WTC11 (cell line): ENCODE measurements at regions not wholly inside any gene's neighbourhood (a gene's known extent, or its start where the extent isn't known, plus 50 kb on each side); places are given as distances from the start of the nearest gene placed in this dataset.

Experiments
- ATAC-seq: fragments of 200-7000 bp; cut with Tn5 transposase; 2 replicates; pipeline ENCODE4 v1.10.0; 2021; ENCODE audit warnings: mild to moderate bottlenecking, moderate library complexity
- CTCF ChIA-PET: fragments of 300-600 bp; sonication (Branson Sonifier 250); formaldehyde crosslinking; loops from one replicate; lab custom pipeline; 2021; ENCODE audit warnings: antibody characterized with exemption; lab: Charles Lee
- POLR2A ChIA-PET: fragments of 350-600 bp; sonication (Branson Sonifier 250); formaldehyde crosslinking; loops from one replicate; lab custom pipeline; 2021; ENCODE audit warnings: antibody characterized with exemption; lab: Charles Lee
- DNase-seq: peaks from one replicate; pipeline ENCODE4 v3.0.0; 2021; ENCODE audit warnings: low spot score
- H3K27ac Mint-ChIP-seq: 2 replicates; pipeline ENCODE4 v1.8.0; 2021; ENCODE audit warnings: mixed read lengths
- H3K27me3 Mint-ChIP-seq: 2 replicates; pipeline ENCODE4 v1.8.0; 2021; ENCODE audit warnings: low read depth, mild to moderate bottlenecking, moderate library complexity, mixed read lengths
- H3K36me3 Mint-ChIP-seq: 2 replicates; pipeline ENCODE4 v1.8.0; 2021; ENCODE audit warnings: mixed read lengths
- H3K4me1 Mint-ChIP-seq: 2 replicates; pipeline ENCODE4 v1.8.0; 2022; ENCODE audit warnings: mixed read lengths
- H3K4me3 Mint-ChIP-seq: 2 replicates; pipeline ENCODE4 v1.8.0; 2021; ENCODE audit warnings: mild to moderate bottlenecking, moderate library complexity, mixed read lengths
- H3K9me3 Mint-ChIP-seq: 2 replicates; pipeline ENCODE4 v1.8.0; 2021; ENCODE audit warnings: mixed read lengths
- ELF4 ChIP-seq: sonication (generic); formaldehyde crosslinking; IDR thresholded peaks from 2 replicates; pipeline ENCODE4 v1.8.1; 2022; ENCODE audit warnings: low read depth, mild to moderate bottlenecking, moderate library complexity, missing genetic modification reagents
- HMGA2 ChIP-seq: fragments of 250-450 bp; sonication (Bioruptor Pico); IDR thresholded peaks from 2 replicates; pipeline ENCODE4 v1.4.0; 2021; ENCODE audit warnings: mild to moderate bottlenecking, moderate library complexity
- MAX ChIP-seq: sonication (generic); formaldehyde crosslinking; IDR thresholded peaks from 2 replicates; pipeline ENCODE4 v1.8.0; 2022; ENCODE audit warnings: mild to moderate bottlenecking, missing genetic modification reagents
- MYBL2 ChIP-seq: sonication (generic); formaldehyde crosslinking; IDR thresholded peaks from 2 replicates; pipeline ENCODE4 v1.8.1; 2023; ENCODE audit warnings: mild to moderate bottlenecking, moderate library complexity, missing genetic modification reagents
- NFYB ChIP-seq: sonication (generic); formaldehyde crosslinking; conservative IDR thresholded peaks from 2 replicates; pipeline ENCODE4 v1.8.0; 2022; ENCODE audit warnings: low read depth, missing genetic modification reagents
- NR2C2 ChIP-seq: sonication (generic); formaldehyde crosslinking; IDR thresholded peaks from 2 replicates; pipeline ENCODE4 v1.8.0; 2022; ENCODE audit warnings: mild to moderate bottlenecking, missing genetic modification reagents
- USF2 ChIP-seq: sonication (generic); formaldehyde crosslinking; IDR thresholded peaks from 2 replicates; pipeline ENCODE4 v1.8.1; 2023; ENCODE audit warnings: mild to moderate bottlenecking, missing genetic modification reagents, moderate library complexity
- ZMAT4 ChIP-seq: fragments of 250-450 bp; sonication (Bioruptor Pico); IDR thresholded peaks from 2 replicates; pipeline ENCODE4 v1.9.0; 2021; ENCODE audit warnings: mild to moderate bottlenecking
- ZNF121 ChIP-seq: sonication (generic); formaldehyde crosslinking; IDR thresholded peaks from 2 replicates; pipeline ENCODE4 v1.8.0; 2023; ENCODE audit warnings: missing genetic modification reagents
- ZNF232 ChIP-seq: sonication (generic); formaldehyde crosslinking; IDR thresholded peaks from 2 replicates; pipeline ENCODE4 v1.8.0; 2022; ENCODE audit warnings: mild to moderate bottlenecking, missing genetic modification reagents
- ZNF263 ChIP-seq: sonication (generic); formaldehyde crosslinking; IDR thresholded peaks from 2 replicates; pipeline ENCODE4 v1.8.1; 2022; ENCODE audit warnings: low read depth, mild to moderate bottlenecking, moderate library complexity, missing genetic modification reagents
- ZNF532 ChIP-seq: fragments of 250-450 bp; sonication (Bioruptor Pico); IDR thresholded peaks from 2 replicates; pipeline ENCODE4 v1.9.0; 2021; ENCODE audit warnings: mild to moderate bottlenecking, borderline replicate concordance
- TF ChIP-seq, protein P1 (sequence below): sonication (generic); formaldehyde crosslinking; IDR thresholded peaks from 2 replicates; pipeline ENCODE4 v1.8.1; 2023; ENCODE audit warnings: mild to moderate bottlenecking, missing genetic modification reagents
- TF ChIP-seq, protein P2 (sequence below): sonication (generic); formaldehyde crosslinking; IDR thresholded peaks from 2 replicates; pipeline ENCODE4 v1.8.1; 2023; ENCODE audit warnings: mild to moderate bottlenecking, missing genetic modification reagents, borderline replicate concordance
- TF ChIP-seq, protein P3 (sequence below): sonication (generic); formaldehyde crosslinking; IDR thresholded peaks from 2 replicates; pipeline ENCODE4 v1.8.0; 2023; ENCODE audit warnings: mild to moderate bottlenecking, missing genetic modification reagents
- TF ChIP-seq, protein P4 (sequence below): fragments of 250-450 bp; sonication (Bioruptor Pico); conservative IDR thresholded peaks from 2 replicates; pipeline ENCODE4 v1.9.0; 2021; ENCODE audit warnings: mild to moderate bottlenecking

DNA sequence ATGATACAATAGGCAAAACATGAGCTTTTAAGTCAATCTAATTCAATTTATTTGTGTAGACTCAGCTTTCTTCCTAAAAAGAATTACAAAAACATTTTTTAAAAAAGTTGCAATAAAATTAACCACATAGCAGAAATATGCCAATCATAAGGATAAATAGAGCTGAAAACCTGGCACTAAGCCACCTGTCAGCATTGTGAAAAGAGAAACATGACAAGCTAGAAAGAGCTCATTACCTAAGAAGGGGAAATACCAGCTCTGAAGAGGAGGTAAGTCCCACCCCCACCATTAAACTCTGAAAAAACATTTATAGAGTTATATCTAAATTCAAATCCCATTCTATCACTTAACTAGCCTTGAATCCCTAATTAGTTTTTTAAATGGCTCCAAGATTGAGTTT, 372.9 kb downstream of the OSTF1 start (continued):
- TF ChIP-seq, protein P1, sequence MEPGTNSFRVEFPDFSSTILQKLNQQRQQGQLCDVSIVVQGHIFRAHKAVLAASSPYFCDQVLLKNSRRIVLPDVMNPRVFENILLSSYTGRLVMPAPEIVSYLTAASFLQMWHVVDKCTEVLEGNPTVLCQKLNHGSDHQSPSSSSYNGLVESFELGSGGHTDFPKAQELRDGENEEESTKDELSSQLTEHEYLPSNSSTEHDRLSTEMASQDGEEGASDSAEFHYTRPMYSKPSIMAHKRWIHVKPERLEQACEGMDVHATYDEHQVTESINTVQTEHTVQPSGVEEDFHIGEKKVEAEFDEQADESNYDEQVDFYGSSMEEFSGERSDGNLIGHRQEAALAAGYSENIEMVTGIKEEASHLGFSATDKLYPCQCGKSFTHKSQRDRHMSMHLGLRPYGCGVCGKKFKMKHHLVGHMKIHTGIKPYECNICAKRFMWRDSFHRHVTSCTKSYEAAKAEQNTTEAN (CRISPR knock-in tag): no peak
- no peak for TF ChIP-seq NR2C2 (CRISPR knock-in tag)
- TF ChIP-seq, protein P2, sequence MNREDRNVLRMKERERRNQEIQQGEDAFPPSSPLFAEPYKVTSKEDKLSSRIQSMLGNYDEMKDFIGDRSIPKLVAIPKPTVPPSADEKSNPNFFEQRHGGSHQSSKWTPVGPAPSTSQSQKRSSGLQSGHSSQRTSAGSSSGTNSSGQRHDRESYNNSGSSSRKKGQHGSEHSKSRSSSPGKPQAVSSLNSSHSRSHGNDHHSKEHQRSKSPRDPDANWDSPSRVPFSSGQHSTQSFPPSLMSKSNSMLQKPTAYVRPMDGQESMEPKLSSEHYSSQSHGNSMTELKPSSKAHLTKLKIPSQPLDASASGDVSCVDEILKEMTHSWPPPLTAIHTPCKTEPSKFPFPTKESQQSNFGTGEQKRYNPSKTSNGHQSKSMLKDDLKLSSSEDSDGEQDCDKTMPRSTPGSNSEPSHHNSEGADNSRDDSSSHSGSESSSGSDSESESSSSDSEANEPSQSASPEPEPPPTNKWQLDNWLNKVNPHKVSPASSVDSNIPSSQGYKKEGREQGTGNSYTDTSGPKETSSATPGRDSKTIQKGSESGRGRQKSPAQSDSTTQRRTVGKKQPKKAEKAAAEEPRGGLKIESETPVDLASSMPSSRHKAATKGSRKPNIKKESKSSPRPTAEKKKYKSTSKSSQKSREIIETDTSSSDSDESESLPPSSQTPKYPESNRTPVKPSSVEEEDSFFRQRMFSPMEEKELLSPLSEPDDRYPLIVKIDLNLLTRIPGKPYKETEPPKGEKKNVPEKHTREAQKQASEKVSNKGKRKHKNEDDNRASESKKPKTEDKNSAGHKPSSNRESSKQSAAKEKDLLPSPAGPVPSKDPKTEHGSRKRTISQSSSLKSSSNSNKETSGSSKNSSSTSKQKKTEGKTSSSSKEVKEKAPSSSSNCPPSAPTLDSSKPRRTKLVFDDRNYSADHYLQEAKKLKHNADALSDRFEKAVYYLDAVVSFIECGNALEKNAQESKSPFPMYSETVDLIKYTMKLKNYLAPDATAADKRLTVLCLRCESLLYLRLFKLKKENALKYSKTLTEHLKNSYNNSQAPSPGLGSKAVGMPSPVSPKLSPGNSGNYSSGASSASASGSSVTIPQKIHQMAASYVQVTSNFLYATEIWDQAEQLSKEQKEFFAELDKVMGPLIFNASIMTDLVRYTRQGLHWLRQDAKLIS (CRISPR knock-in tag): no peak
- no peak for TF ChIP-seq MAX (CRISPR knock-in tag)

DNA sequence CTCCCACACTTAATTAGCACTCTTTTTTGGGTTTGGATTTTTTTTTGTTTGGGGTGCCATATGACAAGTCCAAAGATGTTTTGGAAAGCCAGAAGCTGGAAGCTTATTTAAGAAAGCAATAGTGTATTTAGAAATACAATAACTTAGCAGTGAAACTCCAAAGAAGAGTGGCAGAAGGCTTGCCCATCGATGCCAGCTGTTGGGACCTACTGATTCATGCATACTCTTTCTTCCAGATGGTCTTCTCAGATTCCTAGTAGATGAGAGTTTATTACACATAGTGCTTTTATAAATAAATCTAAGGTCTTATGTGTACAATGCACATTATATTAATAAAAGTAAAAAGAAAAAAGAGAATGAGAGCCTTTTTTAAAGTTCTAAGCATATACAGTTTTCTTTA, 374.6 kb downstream of the OSTF1 start:
- H3K4me3 Mint-ChIP-seq: no peak overlapping the region
- DNase-seq (no peak), ATAC-seq (no peak)
- H3K27ac Mint-ChIP-seq: no peak overlapping the region
- peaks cover 3% of the 10 kb centered on the region; the same call in 1 of the 2 replicates for H3K27me3 Mint-ChIP-seq
- peaks cover 6% of the 10 kb centered on the region for H3K36me3 Mint-ChIP-seq
- TF ChIP-seq, protein P3, sequence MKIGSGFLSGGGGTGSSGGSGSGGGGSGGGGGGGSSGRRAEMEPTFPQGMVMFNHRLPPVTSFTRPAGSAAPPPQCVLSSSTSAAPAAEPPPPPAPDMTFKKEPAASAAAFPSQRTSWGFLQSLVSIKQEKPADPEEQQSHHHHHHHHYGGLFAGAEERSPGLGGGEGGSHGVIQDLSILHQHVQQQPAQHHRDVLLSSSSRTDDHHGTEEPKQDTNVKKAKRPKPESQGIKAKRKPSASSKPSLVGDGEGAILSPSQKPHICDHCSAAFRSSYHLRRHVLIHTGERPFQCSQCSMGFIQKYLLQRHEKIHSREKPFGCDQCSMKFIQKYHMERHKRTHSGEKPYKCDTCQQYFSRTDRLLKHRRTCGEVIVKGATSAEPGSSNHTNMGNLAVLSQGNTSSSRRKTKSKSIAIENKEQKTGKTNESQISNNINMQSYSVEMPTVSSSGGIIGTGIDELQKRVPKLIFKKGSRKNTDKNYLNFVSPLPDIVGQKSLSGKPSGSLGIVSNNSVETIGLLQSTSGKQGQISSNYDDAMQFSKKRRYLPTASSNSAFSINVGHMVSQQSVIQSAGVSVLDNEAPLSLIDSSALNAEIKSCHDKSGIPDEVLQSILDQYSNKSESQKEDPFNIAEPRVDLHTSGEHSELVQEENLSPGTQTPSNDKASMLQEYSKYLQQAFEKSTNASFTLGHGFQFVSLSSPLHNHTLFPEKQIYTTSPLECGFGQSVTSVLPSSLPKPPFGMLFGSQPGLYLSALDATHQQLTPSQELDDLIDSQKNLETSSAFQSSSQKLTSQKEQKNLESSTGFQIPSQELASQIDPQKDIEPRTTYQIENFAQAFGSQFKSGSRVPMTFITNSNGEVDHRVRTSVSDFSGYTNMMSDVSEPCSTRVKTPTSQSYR (CRISPR knock-in tag): no peak
- TF ChIP-seq ZNF121 (CRISPR knock-in tag) (no peak), USF2 (no peak), NFYB (no peak), ZNF232 (no peak), ELF4 (CRISPR knock-in tag) (no peak), ZMAT4 (CRISPR knock-in tag) (no peak), ZNF532 (no peak), HMGA2 (no peak), MYBL2 (CRISPR knock-in tag) (no peak), ZNF263 (CRISPR knock-in tag) (no peak)
- TF ChIP-seq, protein P4, sequence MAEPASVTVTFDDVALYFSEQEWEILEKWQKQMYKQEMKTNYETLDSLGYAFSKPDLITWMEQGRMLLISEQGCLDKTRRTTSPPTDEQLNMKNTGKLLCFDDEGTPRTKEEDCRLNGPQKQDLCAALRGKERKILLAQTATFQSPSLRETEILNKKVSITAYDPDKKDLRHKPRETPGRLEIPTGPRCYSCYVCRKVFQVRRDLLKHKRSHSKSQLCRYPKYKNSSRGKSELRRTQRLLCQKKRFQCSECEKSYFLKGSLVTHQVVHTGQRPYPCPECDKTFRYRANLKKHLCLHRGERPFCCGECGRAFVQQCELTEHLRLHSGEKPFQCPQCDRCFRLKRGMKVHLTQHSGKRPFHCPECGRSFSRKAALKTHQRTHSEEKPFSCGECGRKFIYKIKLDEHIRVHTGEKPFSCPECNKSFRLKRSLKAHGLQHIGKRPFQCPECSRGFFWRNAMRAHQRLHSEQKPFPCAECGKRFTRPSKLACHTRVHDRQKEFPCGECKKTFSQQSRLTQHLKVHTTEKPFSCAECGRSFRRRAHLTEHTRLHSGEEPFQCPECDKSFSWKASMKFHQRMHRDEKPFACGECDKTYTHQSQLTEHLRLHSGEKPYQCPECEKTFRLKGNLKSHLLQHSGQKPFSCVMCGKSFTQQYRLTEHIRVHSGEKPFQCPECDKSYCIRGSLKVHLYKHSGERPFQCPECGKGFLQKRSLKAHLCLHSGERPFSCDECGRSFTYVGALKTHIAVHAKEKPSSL (CRISPR knock-in tag): no peak
- H3K4me1 Mint-ChIP-seq: peaks cover 30% of the 10 kb centered on the region
- ChIA-PET POLR2A (no interaction called here), CTCF (no interaction called here)
- H3K9me3 Mint-ChIP-seq: peaks cover 9% of the 10 kb centered on the region
